Gastrocnemius medialis (tissue), 4 donors: ENCODE measurements at regions not wholly inside any gene's neighbourhood (a gene's known extent, or its start where the extent isn't known, plus 50 kb on each side); places are given as distances from the start of the nearest gene placed in this dataset.

Experiments
- ATAC-seq, 2 donors: fragments of 150-250 bp; one replicate each; pipeline ENCODE4 v1.9.1; 2016
- DNase-seq, 2 donors: peaks; one replicate each; pipeline ENCODE4 v3.0.0-alpha.2; 2019
- H3K27ac ChIP-seq, 4 donors: fragments of 200-600 bp; sonication (generic); 1 replicate in 1 of 4; 2 replicates in 3 of 4; pipeline ENCODE4 v1.5.1; 2016 to 2018; ENCODE audit warnings: mild to moderate bottlenecking in 2 of 4, moderate library complexity in 1 of 4
- H3K27me3 ChIP-seq, 3 donors: fragments of 200-600 bp; sonication (generic) in 2 of 3; 1 replicate in 1 of 3; 2 replicates in 2 of 3; pipeline versions ENCODE4 v1.5.1 to v1.6.0; 2016 to 2019; ENCODE audit warnings: mild to moderate bottlenecking in 1 of 3, moderate library complexity in 1 of 3
- H3K36me3 ChIP-seq, 2 donors: fragments of 200-600 bp; sonication (generic) in 1 of 2; one replicate each; pipeline ENCODE4 v1.5.1; 2017 to 2018
- H3K4me1 ChIP-seq, 2 donors: fragments of 200-600 bp; sonication (generic) in 1 of 2; one replicate each; pipeline ENCODE4 v1.5.1; 2016 to 2017; ENCODE audit warnings: mild to moderate bottlenecking in 2 of 2
- H3K4me3 ChIP-seq, 4 donors: fragments of 200-600 bp; sonication (generic) in 3 of 4; 1 replicate in 1 of 4; 2 replicates in 3 of 4; pipeline ENCODE4 v1.5.1; 2016 to 2019; ENCODE audit warnings: mild to moderate bottlenecking in 2 of 4
- H3K9me3 ChIP-seq, 3 donors: fragments of 200-600 bp; sonication (generic) in 2 of 3; 1 replicate in 1 of 3; 2 replicates in 2 of 3; pipeline ENCODE4 v1.5.1; 2016 to 2019
- POLR2A ChIP-seq, 2 donors: fragments of 450-650 bp; IDR thresholded peaks; one replicate each; pipeline ENCODE4 v1.6.1; 2017; ENCODE audit warnings: antibody characterized with exemption in 2 of 2, mild to moderate bottlenecking in 2 of 2, moderate library complexity in 2 of 2
- in situ Hi-C, 4 donors: fragments of 200-750 bp; cut with MboI; loops; one replicate each; pipeline versions ENCODE4 v1.15.0 to v1.8.0; 2017; ENCODE audit warnings: low sequenced_read_pairs in 4 of 4
- intact Hi-C: fragments of 100-400 bp; cut with DNase I; formaldehyde crosslinking; loops from one replicate; pipeline ENCODE4 v1.15.1; 2023; ENCODE audit warnings: low total_unique reads
- TF ChIP-seq, protein P1 (sequence below), 5 experiments: fragments of 450-650 bp in 3 of 5; fragments of 200-600 bp in 2 of 5; sonication (generic) in 2 of 5; IDR thresholded peaks in 4 of 5; conservative IDR thresholded peaks in 1 of 5; 1 replicate in 4 of 5; 2 replicates in 1 of 5; pipeline ENCODE4 v1.5.1; 2016 to 2019; ENCODE audit warnings: antibody characterized with exemption in 5 of 5, mild to moderate bottlenecking in 3 of 5, moderate library complexity in 3 of 5

DNA sequence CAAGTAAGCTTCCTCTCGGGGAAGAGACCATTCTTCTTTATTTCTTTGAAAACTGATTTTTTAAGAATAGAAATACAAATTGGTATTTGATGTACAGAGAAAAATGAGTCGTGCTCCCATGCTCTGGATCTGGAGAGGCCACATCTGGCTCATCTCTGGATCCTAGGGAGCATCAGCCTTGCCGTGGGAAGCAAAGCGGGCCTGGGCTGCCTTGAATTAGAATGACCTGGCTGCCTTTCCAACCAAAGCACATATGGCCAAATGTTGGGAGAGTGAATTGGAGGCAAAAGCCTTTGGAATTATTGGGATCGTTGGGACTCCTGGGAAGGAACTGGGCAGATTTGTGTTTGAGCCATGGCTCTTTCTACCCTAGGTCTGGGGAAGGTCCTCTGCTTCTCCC, 80.0 kb downstream of the SLC25A47 start:
- no peak for TF ChIP-seq POLR2A (IDR thresholded peaks at IDR 0.05)
- TF ChIP-seq, protein P1, sequence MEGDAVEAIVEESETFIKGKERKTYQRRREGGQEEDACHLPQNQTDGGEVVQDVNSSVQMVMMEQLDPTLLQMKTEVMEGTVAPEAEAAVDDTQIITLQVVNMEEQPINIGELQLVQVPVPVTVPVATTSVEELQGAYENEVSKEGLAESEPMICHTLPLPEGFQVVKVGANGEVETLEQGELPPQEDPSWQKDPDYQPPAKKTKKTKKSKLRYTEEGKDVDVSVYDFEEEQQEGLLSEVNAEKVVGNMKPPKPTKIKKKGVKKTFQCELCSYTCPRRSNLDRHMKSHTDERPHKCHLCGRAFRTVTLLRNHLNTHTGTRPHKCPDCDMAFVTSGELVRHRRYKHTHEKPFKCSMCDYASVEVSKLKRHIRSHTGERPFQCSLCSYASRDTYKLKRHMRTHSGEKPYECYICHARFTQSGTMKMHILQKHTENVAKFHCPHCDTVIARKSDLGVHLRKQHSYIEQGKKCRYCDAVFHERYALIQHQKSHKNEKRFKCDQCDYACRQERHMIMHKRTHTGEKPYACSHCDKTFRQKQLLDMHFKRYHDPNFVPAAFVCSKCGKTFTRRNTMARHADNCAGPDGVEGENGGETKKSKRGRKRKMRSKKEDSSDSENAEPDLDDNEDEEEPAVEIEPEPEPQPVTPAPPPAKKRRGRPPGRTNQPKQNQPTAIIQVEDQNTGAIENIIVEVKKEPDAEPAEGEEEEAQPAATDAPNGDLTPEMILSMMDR (IDR thresholded peaks at IDR 0.05 in 4 of 5, conservative IDR thresholded peaks at IDR 0.05 in 1 of 5) = no peak
- H3K27ac ChIP-seq = no peak overlapping the region
- in situ Hi-C loops = loop anchor here in 1 of 4 donors (25.0 kb wide), 1 partner anchor 1259 kb away; no protein-coding TSS in a partner anchor
- no peaks in the 10 kb centered on the region for H3K27me3 ChIP-seq
- DNase-seq (no peak), ATAC-seq (no peak)
- peaks cover 0 to 23% of the 10 kb centered on the region in 2 donors for H3K4me1 ChIP-seq
- H3K36me3 ChIP-seq = no peaks in the 10 kb centered on the region
- no peaks in the 10 kb centered on the region for H3K9me3 ChIP-seq
- intact Hi-C loops = no loop called here
- H3K4me3 ChIP-seq = no peak overlapping the region

DNA sequence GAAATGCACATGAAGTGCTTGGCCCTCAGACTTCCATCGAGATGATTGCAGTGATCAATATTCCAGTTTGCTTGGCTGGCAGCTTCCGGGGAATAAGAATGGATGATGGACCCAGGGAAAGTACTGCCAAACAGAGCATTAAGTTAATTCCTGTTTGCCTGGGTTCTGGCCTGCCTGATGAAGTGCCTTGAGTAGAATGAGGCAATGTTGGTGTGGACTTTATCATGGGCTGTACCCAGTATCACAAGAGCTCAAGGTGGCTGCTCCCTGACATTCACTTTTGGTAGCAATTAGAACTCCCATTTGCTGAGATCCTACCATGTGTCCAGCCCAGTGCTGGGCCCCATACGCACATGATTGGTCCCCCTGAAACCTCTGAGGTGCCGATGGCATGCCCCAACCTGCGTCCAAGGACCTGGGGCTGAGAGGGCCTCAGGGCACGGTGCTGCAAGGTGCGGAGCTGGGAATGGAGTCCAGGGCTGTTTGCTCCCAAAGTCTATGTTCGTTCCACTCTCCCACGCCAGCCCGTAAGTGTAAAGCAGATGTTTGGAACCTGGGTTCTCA, 80.7 kb downstream of the SLC25A47 start:
- in situ Hi-C loops (loop anchor here in 1 of 4 donors (25.0 kb wide), 1 partner anchor 1258 kb away; no protein-coding TSS in a partner anchor), intact Hi-C loops (no loop called here)
- ATAC-seq (no peak), DNase-seq (no peak)
- Histone ChIP-seq H3K4me1 (peaks cover 0 to 23% of the 10 kb centered on the region in 2 donors), H3K27me3 (no peaks in the 10 kb centered on the region), H3K36me3 (no peaks in the 10 kb centered on the region), H3K9me3 (no peaks in the 10 kb centered on the region), H3K4me3 (no peak overlapping the region), H3K27ac (no peak overlapping the region)
- TF ChIP-seq, protein P1 (IDR thresholded peaks at IDR 0.05 in 4 of 5, conservative IDR thresholded peaks at IDR 0.05 in 1 of 5) = no peak
- no peak for TF ChIP-seq POLR2A (IDR thresholded peaks at IDR 0.05)

DNA sequence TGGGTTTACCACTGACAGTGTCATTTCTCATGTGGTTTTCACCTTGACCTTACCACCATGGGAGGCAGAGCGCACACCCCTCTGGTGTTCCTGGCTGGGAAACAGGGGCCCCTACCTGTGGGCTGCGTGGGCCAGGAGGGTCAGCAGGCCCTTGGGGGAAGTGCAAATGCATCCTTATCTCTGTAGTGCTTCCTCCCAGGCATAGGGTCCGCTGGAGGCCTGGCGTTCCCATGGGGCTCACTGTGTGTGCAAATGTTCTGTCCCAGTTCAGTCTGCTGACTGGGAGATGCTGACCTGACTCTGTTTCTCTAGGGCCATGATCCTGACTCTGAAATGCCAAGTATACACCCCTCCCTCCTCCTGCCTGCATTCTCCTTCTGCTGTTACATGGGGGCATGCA, 81.3 kb downstream of the SLC25A47 start:
- intact Hi-C loops = no loop called here
- Histone ChIP-seq H3K36me3 (no peaks in the 10 kb centered on the region), H3K4me1 (peaks cover 0 to 23% of the 10 kb centered on the region in 2 donors), H3K9me3 (no peaks in the 10 kb centered on the region), H3K27me3 (no peaks in the 10 kb centered on the region), H3K4me3 (no peak overlapping the region), H3K27ac (no peak overlapping the region)
- TF ChIP-seq, protein P1 (IDR thresholded peaks at IDR 0.05 in 4 of 5, conservative IDR thresholded peaks at IDR 0.05 in 1 of 5) = no peak
- no peak for TF ChIP-seq POLR2A (IDR thresholded peaks at IDR 0.05)
- DNase-seq (no peak), ATAC-seq (no peak)
- in situ Hi-C loops = loop anchor here in 1 of 4 donors (25.0 kb wide), 1 partner anchor 1258 kb away; no protein-coding TSS in a partner anchor

DNA sequence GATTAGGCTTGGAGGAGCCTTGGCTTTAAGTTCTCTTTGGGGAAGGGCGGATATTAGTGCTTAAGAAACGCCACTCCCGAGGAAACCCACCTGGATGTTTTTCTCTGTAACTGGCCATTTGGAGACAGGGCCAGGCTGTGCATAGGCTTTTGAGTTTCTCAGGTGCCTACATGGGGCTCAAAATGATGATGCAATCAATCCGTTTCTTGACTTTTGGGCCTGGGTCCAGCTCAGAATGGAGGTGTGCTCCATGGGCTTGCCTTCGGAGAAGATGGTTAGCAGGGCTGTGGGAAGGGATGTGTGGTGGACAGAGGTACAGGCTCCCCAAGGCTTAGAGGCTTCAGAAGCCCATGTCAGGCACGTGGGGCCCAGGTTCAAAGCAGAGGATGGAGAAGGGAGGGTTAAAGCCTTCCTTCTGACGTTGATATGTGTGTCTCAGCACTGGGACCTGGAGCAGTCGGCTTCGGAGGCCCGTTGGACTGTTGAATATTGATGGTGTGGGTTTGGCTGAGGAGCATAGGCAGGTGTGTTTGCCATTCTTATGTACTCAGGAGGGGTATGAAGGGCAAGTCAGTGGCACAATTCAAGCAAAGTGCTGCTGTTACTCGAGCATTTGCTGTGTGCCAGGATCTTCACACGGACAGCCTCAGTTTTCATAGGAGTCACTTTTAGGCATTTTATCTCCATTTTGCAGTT, 82.8 kb downstream of the SLC25A47 start:
- intact Hi-C loops (no loop called here), in situ Hi-C loops (loop anchor here in 1 of 4 donors (25.0 kb wide), 1 partner anchor 1256 kb away; no protein-coding TSS in a partner anchor)
- no peaks in the 10 kb centered on the region for H3K9me3 ChIP-seq
- H3K36me3 ChIP-seq = no peaks in the 10 kb centered on the region
- ATAC-seq (no peak), DNase-seq (no peak)
- H3K27me3 ChIP-seq = no peaks in the 10 kb centered on the region
- no peak overlapping the region for H3K4me3 ChIP-seq
- H3K4me1 ChIP-seq = peaks cover 0 to 17% of the 10 kb centered on the region in 2 donors
- TF ChIP-seq POLR2A (IDR thresholded peaks at IDR 0.05) = no peak
- TF ChIP-seq, protein P1 (IDR thresholded peaks at IDR 0.05 in 4 of 5, conservative IDR thresholded peaks at IDR 0.05 in 1 of 5) = no peak
- H3K27ac ChIP-seq = no peak overlapping the region
